ENCODE measurements at regions not wholly inside any gene's neighbourhood (a gene's known extent, or its start where the extent isn't known, plus 50 kb on each side); places are given as distances from the start of the nearest gene placed in this dataset.

DNA sequence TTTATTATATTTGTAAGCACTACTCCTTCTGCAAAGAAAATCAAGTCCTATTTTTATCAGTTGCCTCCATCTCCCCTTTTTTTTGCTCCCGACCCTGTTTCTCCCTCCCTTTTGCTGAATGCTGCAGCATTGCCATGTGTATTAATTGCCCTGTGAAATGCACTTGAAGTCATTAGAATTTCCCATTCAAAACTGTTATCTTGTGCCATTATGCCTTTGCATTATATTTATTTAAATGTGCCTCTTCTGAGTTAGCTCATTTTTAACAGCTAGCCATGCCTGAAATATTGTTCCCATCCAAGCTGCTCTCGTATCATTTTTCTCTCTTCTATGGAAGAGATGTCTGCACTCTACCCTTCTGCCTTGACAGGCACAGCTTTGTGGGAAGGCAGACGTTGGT, 404.0 kb upstream of the PLXNA2 start:
- no peak for FAIRE-seq

- FAIRE-seq = peak; percentile 74
Measured at GRCh38 chr1:208652296-208653160, 408.3 kb upstream of the PLXNA2 start.

DNA sequence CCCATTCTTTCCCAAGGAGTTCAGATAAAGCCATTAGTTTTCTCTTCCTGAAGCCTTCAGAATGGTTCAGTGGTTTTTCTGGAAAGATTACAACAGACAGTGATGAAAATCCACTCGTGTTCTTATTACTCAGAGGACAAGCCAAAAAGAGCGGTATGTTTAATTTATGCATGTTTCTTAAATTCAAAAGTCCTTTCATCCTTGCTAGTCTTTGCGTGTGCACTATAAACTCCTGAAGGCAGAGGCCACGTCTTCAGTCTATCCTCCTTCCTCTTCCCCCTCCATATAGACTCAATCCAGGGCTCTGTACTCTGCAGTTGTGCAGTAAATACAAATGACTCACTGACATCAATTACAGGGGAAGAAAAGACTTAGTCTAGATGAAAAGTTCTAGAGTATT, 409.2 kb upstream of the PLXNA2 start:
- no peak for FAIRE-seq

DNA sequence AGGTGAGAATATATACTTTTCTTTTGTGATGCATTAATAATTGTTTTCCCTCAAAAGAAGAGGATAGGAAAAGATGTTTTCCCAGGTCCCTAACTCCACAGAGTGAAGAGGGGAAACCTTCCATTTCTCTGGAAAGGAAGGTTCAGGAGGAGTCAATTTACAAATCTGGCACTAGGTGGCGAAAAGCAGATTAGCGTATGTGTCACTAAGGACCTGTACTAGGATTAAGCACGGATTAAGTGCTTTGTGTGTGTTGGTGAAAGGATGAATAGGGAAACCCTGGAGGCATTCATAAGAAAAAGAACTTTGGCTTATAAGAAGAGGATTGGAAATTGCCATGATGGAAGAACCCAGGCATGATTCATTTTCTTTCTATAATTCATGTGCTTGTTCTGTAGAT, 410.1 kb upstream of the PLXNA2 start:
- no peak for FAIRE-seq

DNA sequence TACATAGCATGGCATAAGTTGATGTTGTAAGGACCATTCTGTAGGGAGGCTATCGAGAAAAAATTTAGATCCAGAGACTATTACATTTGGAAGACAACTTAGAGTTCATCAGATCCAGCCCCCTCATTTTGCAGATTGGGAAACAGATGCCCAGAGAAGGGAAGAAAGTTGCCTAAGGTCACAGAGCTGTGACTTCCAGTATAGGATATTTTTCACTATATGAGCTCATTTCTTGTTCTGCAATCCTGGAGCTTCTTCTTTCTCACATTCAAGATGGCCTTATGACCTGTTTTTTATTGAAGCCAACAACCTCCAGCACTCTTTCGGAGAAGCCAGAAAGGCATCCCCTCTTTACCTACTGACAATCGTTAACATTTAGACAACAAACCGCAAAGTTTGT, 421.8 kb upstream of the PLXNA2 start:
- FAIRE-seq = no peak

DNA sequence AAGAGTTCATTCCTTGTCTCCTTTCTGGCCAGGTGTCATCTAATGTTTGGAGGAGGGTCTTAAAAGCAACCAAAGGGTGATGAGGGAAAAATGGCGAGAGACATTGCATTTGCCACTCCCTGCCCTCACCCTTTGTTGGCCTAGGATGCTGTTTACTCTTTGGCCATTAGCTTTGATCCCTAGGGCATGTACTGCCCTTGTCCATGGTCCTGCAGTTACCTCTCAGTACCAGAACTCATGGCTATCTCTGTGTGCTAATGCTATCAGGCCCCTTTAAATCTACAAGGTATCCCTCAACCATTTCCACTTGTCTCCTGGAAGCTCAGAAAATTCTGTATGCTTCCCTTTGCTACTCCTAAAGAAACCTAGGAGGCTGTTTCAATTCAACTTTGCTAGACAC, 424.8 kb upstream of the PLXNA2 start:
- no peak for FAIRE-seq

GRCh38 chr1:208670778-208671177, 426.6 kb upstream of the PLXNA2 start:
- FAIRE-seq = no peak

- no peak for FAIRE-seq
Measured at GRCh38 chr1:208681878-208682663, 437.9 kb upstream of the PLXNA2 start.

DNA sequence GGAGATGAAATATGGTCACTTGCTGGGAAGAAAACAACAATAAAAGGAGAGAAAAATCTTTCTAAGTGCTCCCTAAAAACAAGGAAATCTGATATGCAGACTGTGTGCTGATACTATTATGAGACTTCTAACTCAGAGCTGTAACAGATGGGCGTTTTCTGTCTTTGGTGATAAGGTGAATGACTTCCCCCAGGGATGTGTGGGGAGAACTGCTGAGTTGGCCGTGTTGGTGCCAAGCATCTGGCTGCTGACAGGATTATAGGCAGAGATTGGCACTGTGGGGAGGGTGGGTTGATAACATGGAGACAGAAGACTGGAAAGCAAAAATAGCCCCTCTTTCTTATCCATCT, 438.5 kb upstream of the PLXNA2 start:
- no peak for FAIRE-seq

DNA sequence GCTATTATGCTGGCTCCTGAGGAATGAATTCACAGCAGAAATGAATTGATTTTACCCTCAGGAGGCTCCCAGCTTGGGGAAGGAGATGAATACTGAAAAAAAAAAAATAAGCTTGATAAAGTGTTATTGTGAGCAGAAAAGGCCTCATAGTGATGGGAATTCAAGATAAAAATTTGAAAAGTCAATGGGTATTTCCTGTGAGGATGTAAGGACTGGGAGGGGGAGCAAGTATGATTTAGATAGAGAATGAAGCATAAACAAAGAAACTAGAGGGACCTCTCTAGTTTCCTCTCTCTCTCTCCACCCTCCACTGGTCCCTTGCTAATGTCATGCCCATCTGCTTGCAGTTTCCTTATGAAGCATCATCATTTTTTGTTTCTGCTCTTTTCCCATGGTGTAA, 439.0 kb upstream of the PLXNA2 start:
- FAIRE-seq = no peak

DNA sequence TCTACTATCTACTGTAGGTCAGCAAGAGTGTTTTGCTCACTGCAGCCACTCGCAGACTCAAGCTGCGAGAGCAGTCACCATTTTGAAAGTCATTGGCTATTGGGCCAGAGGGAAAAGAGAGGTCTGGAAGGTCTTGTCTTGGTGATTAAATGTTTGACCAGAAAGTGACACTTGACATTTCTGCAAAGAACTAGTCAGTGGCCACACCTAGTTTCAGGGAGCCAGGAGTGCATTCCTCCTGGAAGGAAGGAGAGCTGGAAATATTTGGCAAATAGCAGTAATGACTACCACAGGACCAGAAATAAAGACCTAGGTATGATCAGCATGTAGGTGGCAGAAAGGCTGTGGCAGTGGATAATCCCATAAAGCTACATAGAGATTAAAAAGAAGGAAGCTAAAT, 440.0 kb upstream of the PLXNA2 start:
- FAIRE-seq = no peak

GRCh38 chr1:208686592-208686991, 442.4 kb upstream of the PLXNA2 start:
- no peak for FAIRE-seq

GRCh38 chr1:208688656-208689315, 444.6 kb upstream of the PLXNA2 start:
- FAIRE-seq = no peak

DNA sequence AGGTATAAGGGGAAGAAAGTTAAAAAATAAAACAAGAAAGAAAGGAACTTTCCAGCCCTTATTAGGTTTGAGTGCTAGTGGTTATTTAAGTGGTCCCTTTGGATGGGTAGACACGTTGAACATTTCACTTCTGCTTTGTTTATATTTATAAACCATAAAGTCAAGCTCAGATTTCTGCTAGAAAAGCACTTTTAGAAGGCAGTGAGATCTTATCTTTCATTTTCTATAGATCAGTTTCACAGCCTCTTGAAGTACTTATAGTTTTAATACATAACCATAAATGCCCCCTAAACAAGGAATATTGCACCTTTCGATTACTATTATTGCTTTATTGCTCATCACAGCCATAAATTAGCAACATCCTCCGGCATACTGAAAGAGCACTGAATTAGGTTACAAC, 446.8 kb upstream of the PLXNA2 start:
- FAIRE-seq = no peak

- FAIRE-seq = no peak
Measured at GRCh38 chr1:208709981-208710380, 465.8 kb upstream of the PLXNA2 start.

DNA sequence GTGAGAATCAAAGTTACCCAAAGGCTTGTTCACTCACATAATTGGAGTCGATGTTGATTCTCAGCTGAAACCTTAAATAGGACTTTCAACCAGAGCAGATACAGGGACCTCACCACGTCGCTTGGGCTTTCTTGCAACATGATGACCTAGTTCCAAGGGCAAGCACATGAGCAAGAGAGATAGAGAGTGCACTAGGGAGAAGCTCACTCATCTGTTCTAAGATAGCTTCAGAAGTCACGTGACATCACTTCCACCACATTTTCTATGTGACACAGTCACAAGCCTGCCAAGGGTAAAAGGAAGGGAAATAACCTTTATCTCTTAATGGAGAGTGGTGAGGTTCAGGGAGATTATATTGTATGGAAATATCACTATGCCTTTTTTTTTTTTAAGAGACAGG, 470.1 kb upstream of the PLXNA2 start:
- no peak for FAIRE-seq

GRCh38 chr1:208717525-208717924, 473.3 kb upstream of the PLXNA2 start:
- no peak for FAIRE-seq

DNA sequence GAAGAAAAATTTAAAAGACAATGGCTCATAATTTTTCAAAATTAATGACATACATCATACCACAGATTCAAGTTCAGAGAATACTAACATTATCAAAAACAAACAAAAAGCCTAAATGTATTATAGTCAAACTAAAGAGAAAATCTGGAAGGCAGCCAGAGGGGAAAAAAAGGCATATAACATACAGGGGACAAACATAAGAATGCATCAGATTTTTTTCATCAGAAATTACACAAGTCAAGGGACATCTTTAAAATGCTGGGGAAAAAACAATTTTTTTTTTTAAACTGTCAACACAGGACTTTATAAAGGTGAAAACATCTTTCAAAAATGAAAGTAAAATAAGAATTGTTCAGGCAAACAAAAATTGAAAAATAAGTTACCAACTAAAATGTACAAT, 478.4 kb upstream of the PLXNA2 start:
- FAIRE-seq = no peak

- no peak for FAIRE-seq
Measured at GRCh38 chr1:208724079-208724478, 479.9 kb upstream of the PLXNA2 start.

GRCh38 chr1:208728815-208729214, 484.6 kb upstream of the PLXNA2 start:
- no peak for FAIRE-seq

GRCh38 chr1:208731981-208732821, 488.0 kb upstream of the PLXNA2 start:
- FAIRE-seq = no peak

- no peak for FAIRE-seq
Measured at GRCh38 chr1:208737161-208737560, 493.0 kb upstream of the PLXNA2 start.

DNA sequence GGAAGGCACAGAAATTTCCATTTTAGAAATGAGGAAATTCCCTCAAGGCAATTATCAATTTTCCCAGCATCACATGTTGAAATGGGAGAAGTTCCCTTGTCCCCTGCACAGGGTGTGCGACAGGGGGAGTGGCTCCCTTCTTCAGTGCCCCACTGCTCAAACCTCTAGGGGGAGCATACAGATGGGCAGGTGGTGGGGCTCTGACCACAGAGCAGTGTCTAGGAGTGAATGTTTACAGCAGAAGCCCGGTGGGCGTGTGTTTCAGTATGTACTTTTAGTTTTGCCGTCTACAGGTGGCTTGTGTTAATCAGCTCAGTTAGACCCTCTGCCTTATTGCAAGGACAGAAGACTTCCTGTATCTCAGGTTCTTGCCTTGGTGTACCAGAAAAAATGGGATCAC, 493.7 kb upstream of the PLXNA2 start:
- FAIRE-seq = no peak
